Stimulated activated CD4-positive, alpha-beta T cell treated with anti-CD3 and anti-CD28 coated beads, TNF-alpha, amount 100 ng/mL, for 24 hours (primary cell): ENCODE measurements at regions not wholly inside any gene's neighbourhood (a gene's known extent, or its start where the extent isn't known, plus 50 kb on each side); places are given as distances from the start of the nearest gene placed in this dataset.
A peak's percentile ranks its signal among the peaks of the same experiment; 100 is the strongest.

Source experiments
- DNase-seq, 3 experiments: peaks; one replicate each; pipeline ENCODE4 v3.0.0-alpha.2; 2020; ENCODE audit warnings: low read depth in 3 of 3

GRCh38 chr4:11603591-11604194 is 175.0 kb upstream of the HS3ST1 start:
- no peak for DNase-seq

GRCh38 chr4:11602606-11603340 is 174.1 kb upstream of the HS3ST1 start:
- no peak for DNase-seq

GRCh38 chr4:11599064-11599463 is 170.4 kb upstream of the HS3ST1 start:
- no peak for DNase-seq

GRCh38 chr4:11598591-11598990 is 169.9 kb upstream of the HS3ST1 start:
- no peak for DNase-seq

- DNase-seq = no peak
Observed at GRCh38 chr4:11597506-11597905, 168.8 kb upstream of the HS3ST1 start.

GRCh38 chr4:11596989-11597388 is 168.3 kb upstream of the HS3ST1 start:
- no peak for DNase-seq

- no peak for DNase-seq
Observed at GRCh38 chr4:11593576-11594116, 165.0 kb upstream of the HS3ST1 start.

- DNase-seq = no peak
Observed at GRCh38 chr4:11592276-11592675, 163.6 kb upstream of the HS3ST1 start.

- no peak for DNase-seq
Observed at GRCh38 chr4:11590132-11590531, 161.4 kb upstream of the HS3ST1 start.

- DNase-seq = no peak
Observed at GRCh38 chr4:11589676-11590075, 161.0 kb upstream of the HS3ST1 start.

- no peak for DNase-seq
Observed at GRCh38 chr4:11587797-11588196, 159.1 kb upstream of the HS3ST1 start.

- no peak for DNase-seq
Observed at GRCh38 chr4:11585506-11585905, 156.8 kb upstream of the HS3ST1 start.

- DNase-seq = no peak
Observed at GRCh38 chr4:11568511-11568910, 139.8 kb upstream of the HS3ST1 start.

GRCh38 chr4:11566444-11567022 is 137.8 kb upstream of the HS3ST1 start:
- DNase-seq = no peak

- peak in 1 of 3 experiments; percentile 0 for DNase-seq
Observed at GRCh38 chr4:11565899-11566298, 137.2 kb upstream of the HS3ST1 start.

- DNase-seq = no peak
Observed at GRCh38 chr4:11565213-11565612, 136.5 kb upstream of the HS3ST1 start.

- no peak for DNase-seq
Observed at GRCh38 chr4:11564021-11564420, 135.3 kb upstream of the HS3ST1 start.

- no peak for DNase-seq
Observed at GRCh38 chr4:11549525-11549924, 120.8 kb upstream of the HS3ST1 start.

GRCh38 chr4:11548597-11549082 is 119.9 kb upstream of the HS3ST1 start:
- DNase-seq = no peak

GRCh38 chr4:11546391-11547175 is 117.9 kb upstream of the HS3ST1 start:
- no peak for DNase-seq

GRCh38 chr4:11545651-11546050 is 117.0 kb upstream of the HS3ST1 start:
- no peak for DNase-seq

- no peak for DNase-seq
Observed at GRCh38 chr4:11544211-11544610, 115.5 kb upstream of the HS3ST1 start.
